Testis (tissue), 2 donors: ENCODE measurements at regions not wholly inside any gene's neighbourhood (a gene's known extent, or its start where the extent isn't known, plus 50 kb on each side); places are given as distances from the start of the nearest gene placed in this dataset.

Experiments
- DNase-seq: peaks from one replicate; pipeline ENCODE4 v3.0.0-alpha.2; 2019
- H3K27ac ChIP-seq, 2 donors: fragments of 200-600 bp; sonication (generic); one replicate each; pipeline ENCODE4 v1.5.1; 2019
- H3K27me3 ChIP-seq: fragments of 200-600 bp; sonication (generic); one replicate; pipeline ENCODE4 v1.5.1; 2019
- H3K36me3 ChIP-seq: fragments of 200-600 bp; sonication (generic); one replicate; pipeline ENCODE4 v1.5.1; 2017; ENCODE audit warnings: low read depth; ENCODE audit errors: missing control alignments
- H3K4me1 ChIP-seq: fragments of 200-600 bp; sonication (generic); one replicate; pipeline ENCODE4 v1.5.1; 2019
- H3K4me3 ChIP-seq, 2 donors: fragments of 200-600 bp; sonication (generic); one replicate each; pipeline ENCODE4 v1.5.1; 2017 to 2019
- H3K9me3 ChIP-seq: fragments of 200-600 bp; sonication (generic); one replicate; pipeline ENCODE4 v1.5.1; 2017
- POLR2A ChIP-seq: fragments of 450-650 bp; IDR thresholded peaks from one replicate; pipeline ENCODE4 v1.6.1; 2017; ENCODE audit warnings: antibody characterized with exemption, mild to moderate bottlenecking, moderate library complexity
- WGBS, 2 donors: methylation state at CpG; one replicate each; pipeline ENCODE4 v1.1.5; 2018; 5-methylcytosine and 5-hydroxymethylcytosine counted together
- intact Hi-C: fragments of 100-400 bp; cut with DNase I; formaldehyde crosslinking; loops from one replicate; pipeline ENCODE4 v1.15.1; 2023; ENCODE audit warnings: low total_unique reads
- TF ChIP-seq, protein P1 (sequence below), 3 experiments: fragments of 450-650 bp in 2 of 3; fragments of 200-600 bp in 1 of 3; sonication (generic) in 1 of 3; IDR thresholded peaks; one replicate each; pipeline ENCODE4 v1.5.1; 2016 to 2019; ENCODE audit warnings: antibody characterized with exemption in 3 of 3, mild to moderate bottlenecking in 2 of 3, moderate library complexity in 1 of 3

DNA sequence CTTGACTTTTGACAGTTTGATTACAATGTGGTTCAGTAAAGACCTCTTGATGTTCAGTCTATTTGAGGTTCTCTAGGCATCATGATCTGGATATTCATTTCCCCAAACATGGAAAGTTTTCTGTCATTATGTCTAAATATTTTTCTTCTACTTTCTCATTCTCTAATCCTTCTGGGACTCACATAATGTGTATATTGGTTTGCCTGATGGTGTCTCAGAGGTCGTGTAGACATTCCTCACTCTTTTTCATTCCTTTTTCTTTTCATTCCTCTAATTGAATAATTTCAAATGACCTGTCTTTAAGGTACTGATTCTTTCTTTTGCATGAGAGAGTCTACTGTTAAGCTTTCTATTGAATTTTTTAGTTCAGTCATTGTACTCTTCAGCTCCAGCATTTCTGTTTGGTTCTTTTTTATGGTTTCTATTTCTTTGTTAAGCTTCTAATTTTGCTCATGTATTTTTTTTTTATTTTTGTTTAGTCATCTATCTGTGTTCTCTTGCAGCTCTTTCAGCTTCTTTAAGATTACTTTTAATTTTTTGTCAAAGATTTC, 158.4 kb downstream of the GDAP2 start:
- intact Hi-C loops, result no loop called here
- TF ChIP-seq POLR2A, result no peak
- TF ChIP-seq, protein P1, sequence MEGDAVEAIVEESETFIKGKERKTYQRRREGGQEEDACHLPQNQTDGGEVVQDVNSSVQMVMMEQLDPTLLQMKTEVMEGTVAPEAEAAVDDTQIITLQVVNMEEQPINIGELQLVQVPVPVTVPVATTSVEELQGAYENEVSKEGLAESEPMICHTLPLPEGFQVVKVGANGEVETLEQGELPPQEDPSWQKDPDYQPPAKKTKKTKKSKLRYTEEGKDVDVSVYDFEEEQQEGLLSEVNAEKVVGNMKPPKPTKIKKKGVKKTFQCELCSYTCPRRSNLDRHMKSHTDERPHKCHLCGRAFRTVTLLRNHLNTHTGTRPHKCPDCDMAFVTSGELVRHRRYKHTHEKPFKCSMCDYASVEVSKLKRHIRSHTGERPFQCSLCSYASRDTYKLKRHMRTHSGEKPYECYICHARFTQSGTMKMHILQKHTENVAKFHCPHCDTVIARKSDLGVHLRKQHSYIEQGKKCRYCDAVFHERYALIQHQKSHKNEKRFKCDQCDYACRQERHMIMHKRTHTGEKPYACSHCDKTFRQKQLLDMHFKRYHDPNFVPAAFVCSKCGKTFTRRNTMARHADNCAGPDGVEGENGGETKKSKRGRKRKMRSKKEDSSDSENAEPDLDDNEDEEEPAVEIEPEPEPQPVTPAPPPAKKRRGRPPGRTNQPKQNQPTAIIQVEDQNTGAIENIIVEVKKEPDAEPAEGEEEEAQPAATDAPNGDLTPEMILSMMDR (IDR thresholded peaks at IDR 0.05), result no peak
- WGBS, 2 donors, result 48 to 56% methylated on average over 1 of the region's 1 CpG
- Histone ChIP-seq H3K4me1 (no peaks in the 10 kb centered on the region), H3K9me3 (no peaks in the 10 kb centered on the region), H3K27ac (no peak overlapping the region), H3K27me3 (no peaks in the 10 kb centered on the region), H3K36me3 (no peaks in the 10 kb centered on the region), H3K4me3 (no peak overlapping the region)
- no peak for DNase-seq

DNA sequence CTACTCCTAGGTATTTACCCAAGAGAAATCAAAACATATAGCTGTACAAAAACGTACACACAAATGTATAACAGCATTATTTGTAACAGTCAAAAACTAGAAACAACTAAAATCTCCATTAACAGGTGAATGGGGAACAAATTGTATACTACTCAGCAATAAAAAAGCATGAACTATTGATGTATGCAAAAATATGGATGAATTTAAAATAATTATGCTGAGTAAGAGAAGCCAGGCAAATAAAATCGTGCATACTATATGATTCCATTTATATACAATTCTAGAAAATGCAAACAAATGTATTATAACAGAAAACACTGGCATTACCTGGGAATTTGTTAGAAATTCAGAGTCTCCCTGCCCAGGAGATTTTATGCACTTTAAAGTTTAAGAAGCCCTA, 150.1 kb downstream of the GDAP2 start:
- 87 to 91% methylated on average over 2 of the region's 2 CpGs for WGBS, 2 donors
- H3K4me1 ChIP-seq, result no peaks in the 10 kb centered on the region

DNA sequence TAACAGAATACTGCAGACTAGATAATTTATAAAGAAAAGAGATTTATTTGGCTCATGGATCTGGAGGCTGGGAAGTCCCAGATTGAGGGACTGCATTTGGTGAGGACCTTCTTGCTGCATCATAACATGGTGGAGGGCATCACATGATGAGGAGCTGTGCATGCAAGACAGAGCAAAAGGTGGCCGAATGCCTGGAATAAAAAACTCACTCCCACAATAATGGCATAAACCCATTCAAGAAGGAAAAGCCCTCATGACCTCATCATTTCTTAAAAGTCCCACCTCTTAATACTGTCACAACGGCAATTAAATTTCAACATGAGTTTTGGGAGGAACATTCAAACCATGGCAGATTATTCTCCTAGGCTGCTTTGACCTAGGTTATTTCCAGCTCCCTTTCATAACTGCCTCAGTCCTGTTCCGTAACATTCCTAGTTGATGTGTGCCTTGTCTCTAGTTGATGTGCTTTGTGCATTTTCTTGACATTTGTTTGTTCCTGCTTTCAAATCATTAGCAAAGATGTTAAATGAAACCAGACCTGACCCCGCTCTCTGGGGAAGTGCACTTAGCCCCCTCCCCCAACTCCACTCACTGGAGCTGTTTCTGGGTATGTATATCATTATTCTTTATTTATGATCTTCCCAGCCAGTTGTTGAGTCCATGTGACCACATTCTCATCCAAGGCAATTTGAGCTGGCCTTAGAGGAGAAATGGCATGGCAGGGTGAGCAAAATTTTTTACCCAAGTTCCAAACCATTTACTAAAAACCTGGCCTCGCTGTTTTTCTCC, 148.5 kb downstream of the GDAP2 start:
- no peak overlapping the region for H3K27ac ChIP-seq
- H3K27me3 ChIP-seq, result no peaks in the 10 kb centered on the region
- 68 to 69% methylated on average over 5 of the region's 5 CpGs for WGBS, 2 donors
- intact Hi-C loops, result no loop called here
- H3K9me3 ChIP-seq, result no peaks in the 10 kb centered on the region
- TF ChIP-seq, protein P1 (IDR thresholded peaks at IDR 0.05), result no peak
- TF ChIP-seq POLR2A, result no peak
- no peaks in the 10 kb centered on the region for H3K36me3 ChIP-seq
- H3K4me1 ChIP-seq, result no peaks in the 10 kb centered on the region
- DNase-seq, result no peak
- no peak overlapping the region for H3K4me3 ChIP-seq

More for the DNA sequence above, 150.1 kb downstream of the GDAP2 start:
- H3K36me3 ChIP-seq, result no peaks in the 10 kb centered on the region
- no peaks in the 10 kb centered on the region for H3K9me3 ChIP-seq
- H3K27me3 ChIP-seq, result no peaks in the 10 kb centered on the region
- TF ChIP-seq, protein P1 (IDR thresholded peaks at IDR 0.05), result no peak
- no peak for TF ChIP-seq POLR2A
- H3K27ac ChIP-seq, result no peak overlapping the region
- H3K4me3 ChIP-seq, result no peak overlapping the region
- DNase-seq, result no peak
- intact Hi-C loops, result no loop called here

DNA sequence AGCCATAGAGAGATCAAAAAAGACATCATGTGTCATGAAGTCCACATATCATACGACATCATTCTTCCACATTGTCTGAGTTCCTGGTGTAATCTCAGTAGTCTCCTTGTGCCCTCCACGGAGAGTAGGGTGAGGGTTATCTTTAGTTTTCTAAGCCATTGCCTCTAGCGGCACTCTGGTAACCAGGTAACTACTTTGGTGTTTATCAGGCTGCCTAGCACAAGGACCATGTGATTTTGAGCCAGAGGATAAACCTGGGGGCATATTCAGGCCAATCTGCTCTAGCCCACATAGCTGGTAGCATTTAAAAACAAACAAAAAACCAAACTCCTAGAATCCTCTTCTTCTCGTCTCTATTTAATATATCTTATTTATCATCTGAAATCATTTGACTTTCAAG, 147.4 kb downstream of the GDAP2 start:
- H3K27ac ChIP-seq, result no peak overlapping the region
- no peak for DNase-seq
- 77 to 80% methylated on average over 4 of the region's 4 CpGs for WGBS, 2 donors
- intact Hi-C loops, result no loop called here
- H3K36me3 ChIP-seq, result no peaks in the 10 kb centered on the region
- no peaks in the 10 kb centered on the region for H3K4me1 ChIP-seq
- no peaks in the 10 kb centered on the region for H3K27me3 ChIP-seq
- H3K4me3 ChIP-seq, result no peak overlapping the region
- no peak for TF ChIP-seq POLR2A
- TF ChIP-seq, protein P1 (IDR thresholded peaks at IDR 0.05), result no peak
- H3K9me3 ChIP-seq, result no peaks in the 10 kb centered on the region
